H9 (cell line): ENCODE measurements at regions not wholly inside any gene's neighbourhood (a gene's known extent, or its start where the extent isn't known, plus 50 kb on each side); places are given as distances from the start of the nearest gene placed in this dataset.

Source experiments
- DNase-seq: peaks from one replicate; pipeline ENCODE4 v3.0.0-alpha.2; 2017
- H2AFZ ChIP-seq: one replicate; pipeline ENCODE4 v1.6.1; 2013; ENCODE audit warnings: mild to moderate bottlenecking, low read length, control low read depth, moderate library complexity
- H2AK5ac ChIP-seq: 2 replicates; pipeline ENCODE4 v1.6.1; 2013; ENCODE audit warnings: low read length, control low read depth, mixed read lengths; ENCODE audit not compliant: insufficient read length
- H2BK120ac ChIP-seq: one replicate; pipeline ENCODE4 v1.6.1; 2013; ENCODE audit warnings: low read depth, mild to moderate bottlenecking, low read length, control low read depth, inconsistent platforms; ENCODE audit not compliant: poor library complexity, severe bottlenecking
- H2BK12ac ChIP-seq: 2 replicates; pipeline ENCODE4 v1.6.1; 2013; ENCODE audit warnings: low read length, control low read depth, mixed read lengths, low read depth; ENCODE audit not compliant: insufficient read length
- H2BK15ac ChIP-seq: 2 replicates; pipeline ENCODE4 v1.6.1; 2013; ENCODE audit warnings: low read depth, low read length, control low read depth
- H2BK20ac ChIP-seq: one replicate; pipeline ENCODE4 v1.6.1; 2013; ENCODE audit warnings: low read depth, mild to moderate bottlenecking, low read length, control low read depth, inconsistent platforms; ENCODE audit not compliant: poor library complexity, severe bottlenecking
- H2BK5ac ChIP-seq: 2 replicates; pipeline ENCODE4 v1.6.1; 2013; ENCODE audit warnings: low read length, control low read depth, mixed read lengths; ENCODE audit not compliant: insufficient read length
- H3K14ac ChIP-seq: 2 replicates; pipeline ENCODE4 v1.6.1; 2013; ENCODE audit warnings: low read length, control low read depth; ENCODE audit not compliant: insufficient read depth
- H3K18ac ChIP-seq: 2 replicates; pipeline ENCODE4 v1.6.1; 2013; ENCODE audit warnings: low read depth, mild to moderate bottlenecking, mixed read lengths, low read length, control low read depth; ENCODE audit not compliant: insufficient read length
- H3K23ac ChIP-seq: 2 replicates; pipeline ENCODE4 v1.6.1; 2013; ENCODE audit warnings: low read length, control low read depth, mixed read lengths, low read depth; ENCODE audit not compliant: insufficient read length
- H3K23me2 ChIP-seq: 2 replicates; pipeline ENCODE4 v1.6.1; 2013; ENCODE audit warnings: low read depth, mild to moderate bottlenecking, mixed read lengths, low read length, control low read depth; ENCODE audit not compliant: insufficient read length, poor library complexity, severe bottlenecking
- H3K27ac ChIP-seq: 2 replicates; pipeline ENCODE4 v1.5.1; 2013; ENCODE audit warnings: low read length, control low read depth, mixed read lengths, low read depth; ENCODE audit not compliant: insufficient read length
- H3K27me3 ChIP-seq: 2 replicates; pipeline ENCODE4 v1.6.1; 2013; ENCODE audit warnings: low read length, control low read depth, inconsistent platforms; ENCODE audit not compliant: insufficient read depth
- H3K4ac ChIP-seq: 2 replicates; pipeline ENCODE4 v1.6.1; 2013; ENCODE audit warnings: low read depth, mild to moderate bottlenecking, control low read depth, inconsistent platforms, low read length, moderate library complexity
- H3K4me1 ChIP-seq: 2 replicates; pipeline ENCODE4 v1.6.1; 2013; ENCODE audit warnings: low read length, control low read depth, inconsistent platforms; ENCODE audit not compliant: insufficient read depth
- H3K4me2 ChIP-seq: 2 replicates; pipeline ENCODE4 v1.6.1; 2013; ENCODE audit warnings: low read length, control low read depth, mixed read lengths; ENCODE audit not compliant: insufficient read length, insufficient read depth
- H3K56ac ChIP-seq: 2 replicates; pipeline ENCODE4 v1.6.1; 2013; ENCODE audit warnings: low read depth, mild to moderate bottlenecking, mixed read lengths, low read length, control low read depth; ENCODE audit not compliant: insufficient read length
- H3K79me1 ChIP-seq: 2 replicates; pipeline ENCODE4 v1.6.1; 2013; ENCODE audit warnings: low read depth, mild to moderate bottlenecking, moderate library complexity, low read length, control low read depth, inconsistent platforms; ENCODE audit not compliant: insufficient read depth, poor library complexity, severe bottlenecking
- H3K79me2 ChIP-seq: 2 replicates; pipeline ENCODE4 v1.6.1; 2013; ENCODE audit warnings: low read length, control low read depth, inconsistent platforms; ENCODE audit not compliant: insufficient read depth
- H3K9ac ChIP-seq: 2 replicates; pipeline ENCODE4 v1.6.1; 2013; ENCODE audit warnings: low read length, control low read depth, mixed read lengths; ENCODE audit not compliant: insufficient read length; ENCODE audit errors: extremely low read depth
- H3K9me3 ChIP-seq: one replicate; pipeline ENCODE4 v1.6.1; 2013; ENCODE audit warnings: low read depth, low read length, inconsistent platforms; ENCODE audit not compliant: control insufficient read depth
- H3T11ph ChIP-seq: one replicate; pipeline ENCODE4 v1.6.1; 2013; ENCODE audit warnings: mild to moderate bottlenecking, low read length, control low read depth, inconsistent platforms
- H4K20me1 ChIP-seq: one replicate; pipeline ENCODE4 v1.6.1; 2013; ENCODE audit not compliant: control insufficient read depth, insufficient read length, insufficient read depth
- H4K5ac ChIP-seq: 2 replicates; pipeline ENCODE4 v1.6.1; 2013; ENCODE audit warnings: low read depth, mild to moderate bottlenecking, mixed read lengths, low read length, control low read depth; ENCODE audit not compliant: insufficient read length
- H4K8ac ChIP-seq: replicated peaks from 2 replicates; pipeline ENCODE4 v1.6.1; 2013; ENCODE audit warnings: low read length, control low read depth, mixed read lengths, low read depth; ENCODE audit not compliant: insufficient read length
- H4K91ac ChIP-seq: 2 replicates; pipeline ENCODE4 v1.6.1; 2013; ENCODE audit warnings: low read depth, mild to moderate bottlenecking, moderate library complexity, mixed read lengths, low read length, control low read depth; ENCODE audit not compliant: insufficient read length
- H3K27ac Mint-ChIP-seq, 3 experiments: 2 replicates in 2 of 3; 3 replicates in 1 of 3; pipeline ENCODE4 v1.8.0; 2020 to 2021; ENCODE audit warnings: mixed read lengths in 3 of 3, mild to moderate bottlenecking in 1 of 3, moderate library complexity in 1 of 3
- H3K27me3 Mint-ChIP-seq: 2 replicates; pipeline ENCODE4 v1.8.0; 2021; ENCODE audit warnings: low read depth, mild to moderate bottlenecking, moderate library complexity, mixed read lengths
- H3K36me3 Mint-ChIP-seq, 3 experiments: 2 replicates in 2 of 3; 3 replicates in 1 of 3; pipeline ENCODE4 v1.8.0; 2020 to 2021; ENCODE audit warnings: low read depth in 3 of 3, mixed read lengths in 3 of 3; ENCODE audit not compliant: insufficient read depth in 1 of 3
- H3K4me1 Mint-ChIP-seq, 2 experiments: 2 replicates each; pipeline ENCODE4 v1.8.0; 2020; ENCODE audit warnings: mixed read lengths in 2 of 2
- H3K4me3 Mint-ChIP-seq, 2 experiments: 2 replicates in 1 of 2; 3 replicates in 1 of 2; pipeline ENCODE4 v1.8.0; 2020 to 2021; ENCODE audit warnings: mild to moderate bottlenecking in 2 of 2, mixed read lengths in 2 of 2, moderate library complexity in 1 of 2
- H3K9me3 Mint-ChIP-seq, 2 experiments: 2 replicates in 1 of 2; 3 replicates in 1 of 2; pipeline ENCODE4 v1.8.0; 2020; ENCODE audit warnings: mild to moderate bottlenecking in 2 of 2, mixed read lengths in 2 of 2, moderate library complexity in 1 of 2
- CTCF ChIP-seq: fragments of 200-600 bp; sonication (generic); conservative IDR thresholded peaks from 3 replicates; pipeline ENCODE4 v1.8.0; 2021; ENCODE audit warnings: antibody characterized with exemption, mild to moderate bottlenecking
- WGBS: extraction: QIAGEN DNeasy Blood & Tissue Kit; methylation state at CpG from one replicate; pipeline ENCODE4 v1.1.7; 2013; ENCODE audit warnings: missing lambda C conversion rate, low lambda C conversion rate, mixed read lengths; ENCODE audit not compliant: insufficient read length; ENCODE audit errors: extremely low coverage; 5-methylcytosine and 5-hydroxymethylcytosine counted together

GRCh38 chr9:73845954-73846690 lies 651.0 kb upstream of the RORB start:
- Histone ChIP-seq H3K4me1 (peaks cover 5% of the 10 kb centered on the region; the same call in 1 of the 2 replicates), H4K8ac (no peak overlapping the region), H3K9me3 (no peaks in the 10 kb centered on the region), H3K23me2 (no peaks in the 10 kb centered on the region), H3K14ac (no peak overlapping the region), H3K56ac (no peak overlapping the region), H2AFZ (no peak overlapping the region), H3K79me1 (no peaks in the 10 kb centered on the region), H3K23ac (no peak overlapping the region), H2BK5ac (peak overlapping the region; percentile 90), H2BK12ac (no peak overlapping the region), H4K91ac (no peak overlapping the region), H3K27me3 (no peaks in the 10 kb centered on the region), H4K5ac (peak overlapping the region; percentile 94), H3K27ac (peak overlapping the region; percentile 97), H4K20me1 (no peaks in the 10 kb centered on the region), H2AK5ac (no peak overlapping the region), H3K79me2 (no peaks in the 10 kb centered on the region), H2BK15ac (no peak overlapping the region), H2BK20ac (no peak overlapping the region), H3K9ac (peak overlapping the region; percentile 37), H3K4me2 (no peak overlapping the region), H3T11ph (no peak overlapping the region), H3K4ac (no peak overlapping the region), H3K18ac (no peak overlapping the region), H2BK120ac (no peak overlapping the region)
- no CpG with 5 or more reads among the region's 7 CpGs for WGBS
- H3K27me3 Mint-ChIP-seq: no peaks in the 10 kb centered on the region
- H3K4me3 Mint-ChIP-seq: peak overlapping the region; percentile 9 to 39; a peak in 4 of 5 replicates
- H3K9me3 Mint-ChIP-seq: peaks cover 0 to 5% of the 10 kb centered on the region in 2 experiments; a peak in 3 of 5 replicates
- no peak for TF ChIP-seq CTCF
- peaks cover 0 to 14% (median 7%) of the 10 kb centered on the region in 3 experiments; a peak in 6 of 7 replicates for H3K36me3 Mint-ChIP-seq
- DNase-seq: peak; percentile 31
- peak overlapping the region; percentile 88 to 98 (median 93); a peak in 6 of 7 replicates for H3K27ac Mint-ChIP-seq
- H3K4me1 Mint-ChIP-seq: peaks cover 43 to 48% of the 10 kb centered on the region in 2 experiments
